Activated effector memory CD4-positive, alpha-beta T cell treated with Interleukin-2 at 50 U/mL for 16 hours (primary cell): ENCODE measurements at regions not wholly inside any gene's neighbourhood (a gene's known extent, or its start where the extent isn't known, plus 50 kb on each side); places are given as distances from the start of the nearest gene placed in this dataset.

Experiments used
- DNase-seq: peaks from one replicate; pipeline ENCODE4 v3.0.0-alpha.2; 2020

DNA sequence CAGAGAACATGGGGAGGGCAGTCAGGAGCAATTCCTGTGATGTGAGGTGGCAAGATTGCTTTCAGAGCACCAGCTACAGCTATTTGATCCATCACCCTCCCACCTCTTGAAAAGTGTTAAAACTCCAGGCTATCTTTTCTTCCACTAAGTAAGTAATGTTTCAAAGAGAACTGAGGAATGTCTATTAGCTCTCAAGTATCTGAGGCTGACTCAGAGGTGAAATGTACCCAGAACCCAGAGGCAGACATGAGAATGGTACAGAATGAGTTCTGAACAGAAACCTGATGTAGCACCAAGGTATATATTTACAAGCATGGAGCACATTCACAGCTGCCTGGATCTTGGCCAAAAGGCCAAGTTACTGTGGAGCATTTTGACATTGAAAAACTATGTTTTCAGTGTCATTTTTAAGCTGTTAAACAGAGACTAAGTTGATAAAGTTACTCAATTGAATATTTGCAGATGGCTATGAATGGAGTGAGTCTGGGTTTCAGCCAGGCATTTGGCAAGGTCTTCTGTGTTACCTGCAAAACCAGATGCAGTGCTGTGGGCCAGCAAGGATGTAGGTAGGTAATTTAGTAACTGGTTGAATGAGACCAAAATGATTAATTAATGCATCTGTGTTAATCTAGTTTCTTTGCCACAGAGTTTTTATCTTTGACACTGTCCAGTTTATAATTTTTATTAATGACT, 227.7 kb upstream of the CD96 start:
- DNase-seq, result no peak

DNA sequence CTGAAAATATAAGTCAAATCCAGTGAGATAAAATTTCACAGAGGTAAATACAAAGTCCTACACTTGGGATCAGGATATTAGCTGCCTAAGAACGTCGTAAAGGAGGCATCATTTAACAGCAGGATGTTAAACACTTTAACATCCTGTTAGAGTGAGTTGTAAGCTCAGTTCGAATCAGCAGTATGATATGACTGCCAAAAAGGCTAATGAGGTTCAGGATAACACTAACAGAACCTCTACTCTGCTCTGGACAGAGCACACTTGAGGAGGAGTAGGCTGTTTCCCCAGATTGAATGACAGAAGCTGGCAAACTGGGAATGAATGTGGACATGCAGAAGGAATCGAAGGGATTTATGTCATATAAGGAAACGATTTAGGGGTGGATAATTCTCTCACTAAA, 227.1 kb upstream of the CD96 start:
- no peak for DNase-seq

DNA sequence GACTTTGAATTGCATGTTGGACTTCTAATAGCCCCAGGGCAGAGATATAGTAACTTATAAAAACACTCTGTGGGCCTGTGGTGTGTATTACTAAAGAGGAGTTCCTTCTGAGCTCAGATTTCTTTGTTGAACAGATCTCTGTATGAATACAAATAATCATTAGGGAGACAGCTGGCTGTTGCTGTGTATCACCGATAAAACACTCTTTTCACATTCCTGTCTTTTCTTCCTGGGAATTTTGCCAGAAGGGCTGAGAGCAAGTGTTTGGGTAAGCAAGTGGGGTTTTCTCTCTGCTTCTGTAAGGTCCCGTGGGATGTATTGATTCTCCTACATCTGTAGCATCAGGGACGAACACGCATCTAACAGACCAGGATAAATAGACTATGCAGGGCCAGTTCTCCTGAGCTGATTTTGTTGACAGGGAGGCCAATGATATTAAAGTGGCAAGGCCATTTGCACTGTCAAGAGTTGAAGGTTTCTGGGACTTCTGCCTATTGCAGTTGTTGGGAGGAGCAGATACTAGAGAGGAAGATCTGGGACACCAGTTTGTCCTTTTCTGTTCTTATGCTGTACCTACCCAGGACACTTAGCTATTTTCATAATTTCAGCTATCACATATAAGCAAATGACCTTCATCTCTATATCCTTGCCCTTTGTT, 225.9 kb upstream of the CD96 start:
- DNase-seq, result no peak

DNA sequence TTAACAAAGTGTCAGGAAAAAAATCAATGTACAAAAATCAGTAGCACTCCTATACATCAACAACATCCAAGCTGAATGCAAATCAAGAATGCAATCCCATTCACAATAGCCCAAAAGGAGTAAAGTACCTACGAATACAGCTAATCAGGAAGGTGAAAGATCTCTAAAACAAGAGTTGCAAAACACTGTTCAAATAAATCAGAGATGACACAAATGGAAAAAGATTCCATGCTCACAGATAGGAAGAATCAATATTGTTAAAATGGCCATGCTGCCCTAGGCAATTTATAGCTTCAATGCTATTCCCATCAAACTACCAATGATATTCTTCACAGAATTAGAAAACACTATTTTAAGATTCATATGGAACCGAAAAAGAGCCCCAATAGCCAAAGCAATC, 223.7 kb upstream of the CD96 start:
- DNase-seq, result no peak

DNA sequence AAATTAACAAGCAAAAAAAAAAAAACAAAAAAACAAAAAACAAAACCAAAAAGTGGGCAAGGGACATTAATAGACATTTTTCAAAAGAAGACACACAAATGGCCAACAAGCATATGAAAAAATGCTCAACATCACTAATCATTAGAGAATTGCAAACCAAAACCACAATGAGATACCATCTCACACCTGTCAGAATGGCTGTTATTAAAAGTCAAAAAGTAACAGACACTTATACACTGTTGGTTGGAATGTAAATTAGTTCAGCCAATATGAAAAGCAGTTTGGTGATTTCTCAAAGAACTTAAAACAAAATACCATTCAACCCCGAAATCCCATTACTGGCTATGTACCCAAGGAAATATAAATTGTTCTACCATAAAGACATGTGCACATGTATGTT, 222.4 kb upstream of the CD96 start:
- DNase-seq, result no peak

DNA sequence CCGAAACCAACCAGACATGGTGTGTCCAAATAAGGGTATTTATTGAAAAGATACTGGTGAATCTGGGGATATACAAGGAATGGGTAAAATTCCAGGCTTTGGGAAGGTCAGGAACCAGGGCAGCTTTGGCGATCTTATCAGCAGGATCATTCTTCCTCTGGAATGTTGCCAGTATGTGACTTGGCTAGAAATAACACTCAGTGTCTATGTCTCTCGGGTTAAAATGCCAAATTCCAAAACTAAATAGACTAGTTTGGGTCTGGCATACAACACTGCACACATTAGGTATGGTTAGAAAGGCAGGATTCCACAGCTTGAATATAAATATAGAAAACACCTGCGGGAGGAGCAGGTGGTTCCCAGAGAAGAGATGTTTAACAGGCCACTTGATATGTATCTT, 220.2 kb upstream of the CD96 start:
- no peak for DNase-seq

DNA sequence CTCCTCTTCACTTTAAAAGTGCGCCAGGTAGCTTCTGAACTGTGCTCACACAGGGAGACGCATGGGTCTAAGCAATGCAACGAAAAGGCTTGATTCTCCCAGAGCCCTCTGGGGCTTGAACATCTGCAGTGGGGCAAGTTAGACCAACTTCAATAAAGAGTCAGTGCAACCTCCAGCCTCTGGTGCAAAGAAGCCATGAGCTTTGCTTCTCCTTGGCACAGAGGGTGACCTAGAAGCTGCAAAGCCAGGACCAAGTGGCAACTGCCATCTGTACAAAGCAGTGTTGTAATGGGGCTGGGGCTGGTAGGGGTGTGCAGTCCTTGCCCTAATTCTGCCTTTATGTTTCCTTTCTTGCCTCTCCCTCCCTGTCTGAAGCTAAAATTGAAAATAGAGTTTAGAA, 219.0 kb upstream of the CD96 start:
- DNase-seq, result no peak

DNA sequence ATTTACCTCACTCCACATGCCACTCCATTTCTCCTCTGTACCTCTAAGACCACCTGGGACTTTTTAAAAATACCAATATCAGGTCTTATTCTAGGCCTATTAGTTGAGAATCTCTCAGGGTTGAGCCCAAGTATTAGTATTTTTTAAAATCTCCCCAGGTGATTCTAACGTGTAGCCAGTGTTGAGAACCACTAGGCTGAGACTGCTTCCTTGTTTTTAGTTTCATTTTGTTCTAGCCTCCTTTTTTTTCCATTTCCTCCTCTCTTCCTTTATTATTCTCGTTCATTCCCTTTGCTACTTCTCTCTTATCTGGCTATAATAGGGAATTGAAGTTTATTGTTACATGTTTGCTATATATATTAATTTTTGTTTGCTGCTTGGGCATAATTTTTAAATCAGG, 217.8 kb upstream of the CD96 start:
- DNase-seq, result no peak

DNA sequence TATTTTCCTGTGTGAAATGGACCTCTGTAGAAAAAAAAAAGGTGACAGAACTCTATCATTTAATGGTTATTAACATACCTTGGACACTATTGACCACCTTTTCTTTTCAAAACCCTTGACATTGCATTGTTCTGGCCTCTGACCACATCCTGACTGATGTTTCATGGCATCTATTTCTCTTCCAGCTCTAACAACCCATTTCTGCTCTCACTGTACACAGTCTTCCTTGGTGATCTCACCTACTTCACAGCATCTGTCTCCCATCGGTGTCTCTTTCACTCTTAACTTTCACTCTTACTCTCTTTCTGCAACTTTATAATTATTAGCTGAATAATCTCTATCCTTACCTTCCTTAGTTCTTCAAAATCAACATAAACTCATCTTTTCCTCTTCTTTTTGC, 217.4 kb upstream of the CD96 start:
- DNase-seq, result no peak

DNA sequence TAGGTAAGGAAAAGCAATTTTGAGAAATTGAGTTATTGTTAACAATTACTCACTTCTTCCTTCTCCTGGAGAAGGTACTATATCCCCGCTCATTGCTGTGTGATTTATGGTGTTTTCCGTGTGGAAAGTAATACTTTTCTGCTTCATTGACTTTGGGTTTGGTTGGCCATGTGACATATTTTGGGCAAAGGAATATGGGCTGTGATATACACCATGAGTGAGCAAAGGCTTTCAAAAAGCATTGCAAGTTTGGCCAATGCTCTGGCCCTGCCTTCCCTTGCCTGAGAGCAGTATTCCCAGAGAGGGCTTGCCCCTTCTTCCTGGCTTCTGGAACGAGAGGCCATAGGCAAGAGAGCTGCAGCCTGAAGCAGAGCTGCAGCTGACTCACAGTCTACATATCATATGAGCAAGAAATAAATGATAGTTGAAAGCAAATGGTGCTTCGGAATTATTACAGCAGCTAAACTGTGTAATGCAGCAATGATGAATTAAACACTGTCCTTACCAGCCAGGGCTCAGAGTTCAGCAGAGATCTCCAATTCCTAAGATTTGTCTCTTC, 216.8 kb upstream of the CD96 start:
- no peak for DNase-seq

DNA sequence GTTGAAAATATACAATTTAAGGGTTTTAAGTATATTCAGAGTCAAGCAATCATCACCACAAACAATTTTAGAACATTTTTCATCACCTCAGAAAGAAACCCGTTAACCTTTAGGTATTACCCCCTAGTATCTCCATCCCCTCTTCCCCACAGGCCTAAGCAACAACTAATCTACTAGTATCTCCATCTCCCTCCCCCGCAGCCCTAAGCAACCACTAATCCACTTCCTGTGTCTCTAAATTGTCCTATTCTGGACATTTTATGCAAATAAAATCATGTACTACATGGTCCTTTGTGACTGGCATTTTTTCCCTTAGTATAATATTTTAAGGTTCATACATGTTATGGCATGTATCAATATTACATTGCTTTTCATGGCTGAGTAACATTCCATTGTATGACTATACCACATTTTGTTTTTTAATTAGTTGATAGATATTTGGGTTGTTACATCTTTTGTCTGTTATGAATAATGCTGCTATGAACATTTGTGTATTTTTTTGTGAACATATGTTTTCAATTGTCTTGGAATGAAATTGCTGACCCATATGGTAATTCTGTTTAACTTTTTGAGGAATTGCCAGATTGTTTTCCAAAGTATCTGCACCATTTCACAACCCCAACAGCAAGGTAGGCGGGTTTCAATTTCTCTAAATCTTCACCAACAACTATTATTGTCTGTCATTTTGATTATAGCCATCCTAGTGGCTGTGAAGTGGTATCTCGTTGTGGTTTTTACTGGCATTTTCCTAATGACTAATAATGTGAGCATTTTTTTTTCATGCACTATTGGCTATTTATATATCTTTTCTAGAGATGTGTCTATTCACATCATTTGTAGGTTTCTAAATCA, 215.6 kb upstream of the CD96 start:
- DNase-seq, result no peak

DNA sequence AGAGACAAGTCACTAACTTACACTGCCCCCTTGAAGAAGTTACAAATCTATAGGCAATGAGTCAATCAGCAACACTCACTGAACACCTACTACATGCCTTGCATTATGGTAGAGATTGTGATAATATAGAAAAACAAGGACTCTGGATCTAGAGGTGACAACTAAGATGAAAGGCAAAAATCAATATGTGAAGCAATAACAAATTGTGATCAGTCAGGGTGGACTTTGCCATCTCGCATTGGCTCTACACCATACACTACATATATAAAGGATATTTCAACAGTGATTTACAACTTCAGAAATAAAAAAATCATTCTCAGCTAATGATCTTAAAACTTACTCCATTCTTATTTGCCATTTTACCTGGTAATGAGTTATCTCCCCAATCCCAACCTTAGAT, 210.7 kb upstream of the CD96 start:
- DNase-seq, result no peak

DNA sequence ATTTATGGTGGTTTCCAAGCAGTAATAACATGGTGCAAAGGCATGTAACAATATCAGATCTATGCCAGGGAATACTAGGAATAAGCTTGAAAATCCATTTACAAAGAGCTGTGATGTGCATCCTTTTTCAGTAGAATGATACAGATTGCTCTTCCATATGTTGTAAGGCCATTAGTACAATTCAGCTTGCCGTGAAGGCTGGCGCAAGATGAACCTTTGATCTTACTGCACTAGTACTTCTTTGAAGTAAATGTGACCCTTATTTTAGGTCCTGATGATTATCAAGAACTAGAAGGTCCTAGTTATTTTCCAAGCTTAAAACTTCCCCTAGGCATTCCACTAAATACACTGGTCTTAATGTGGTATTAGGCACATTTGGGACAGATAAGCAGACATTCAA, 210.1 kb upstream of the CD96 start:
- DNase-seq, result no peak

DNA sequence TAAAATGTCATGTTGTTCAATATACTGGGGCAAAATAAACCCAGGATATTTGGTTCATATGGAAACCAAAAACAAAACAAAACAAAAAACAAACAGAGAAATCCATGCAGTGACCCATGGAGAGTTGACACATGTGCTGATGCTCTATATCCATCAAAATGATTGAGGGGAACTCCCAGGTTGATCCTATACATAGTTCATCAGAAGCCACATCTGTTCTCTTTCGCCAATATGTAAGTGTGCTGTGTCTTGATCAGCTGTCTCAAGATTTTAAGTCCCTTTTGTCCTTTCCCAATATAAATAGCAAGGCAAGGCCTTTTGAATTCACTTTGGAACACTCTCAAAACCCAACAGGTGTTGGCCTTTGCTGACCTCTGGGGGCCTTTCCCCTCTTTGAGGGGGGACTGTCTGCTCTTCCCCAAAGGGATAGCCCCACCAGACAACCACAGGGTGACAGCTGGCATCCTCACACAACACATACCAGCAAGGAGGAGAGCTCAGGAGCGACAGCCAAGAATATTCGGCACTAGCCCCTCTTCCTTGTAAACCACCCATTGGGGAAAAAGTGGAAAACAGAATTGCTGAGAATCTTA, 209.4 kb upstream of the CD96 start:
- DNase-seq, result no peak

DNA sequence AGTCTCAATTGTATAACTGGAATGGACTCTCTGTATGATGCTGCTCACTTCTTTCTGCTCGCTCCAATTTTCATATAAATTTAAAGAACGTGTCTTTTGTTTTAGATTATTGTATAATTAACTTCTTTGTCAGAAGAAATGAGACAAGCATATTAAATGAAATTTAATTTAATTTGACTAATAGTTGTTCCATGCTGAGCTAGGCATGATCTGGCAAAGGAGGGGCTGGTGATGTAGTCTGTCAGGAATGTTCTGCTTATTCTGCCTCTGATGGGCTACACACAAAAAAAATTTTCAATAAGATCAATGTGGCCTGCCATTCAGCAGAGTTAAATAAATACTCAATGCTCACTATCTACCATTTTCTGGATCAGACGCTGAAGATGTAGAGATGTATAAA, 208.4 kb upstream of the CD96 start:
- no peak for DNase-seq

DNA sequence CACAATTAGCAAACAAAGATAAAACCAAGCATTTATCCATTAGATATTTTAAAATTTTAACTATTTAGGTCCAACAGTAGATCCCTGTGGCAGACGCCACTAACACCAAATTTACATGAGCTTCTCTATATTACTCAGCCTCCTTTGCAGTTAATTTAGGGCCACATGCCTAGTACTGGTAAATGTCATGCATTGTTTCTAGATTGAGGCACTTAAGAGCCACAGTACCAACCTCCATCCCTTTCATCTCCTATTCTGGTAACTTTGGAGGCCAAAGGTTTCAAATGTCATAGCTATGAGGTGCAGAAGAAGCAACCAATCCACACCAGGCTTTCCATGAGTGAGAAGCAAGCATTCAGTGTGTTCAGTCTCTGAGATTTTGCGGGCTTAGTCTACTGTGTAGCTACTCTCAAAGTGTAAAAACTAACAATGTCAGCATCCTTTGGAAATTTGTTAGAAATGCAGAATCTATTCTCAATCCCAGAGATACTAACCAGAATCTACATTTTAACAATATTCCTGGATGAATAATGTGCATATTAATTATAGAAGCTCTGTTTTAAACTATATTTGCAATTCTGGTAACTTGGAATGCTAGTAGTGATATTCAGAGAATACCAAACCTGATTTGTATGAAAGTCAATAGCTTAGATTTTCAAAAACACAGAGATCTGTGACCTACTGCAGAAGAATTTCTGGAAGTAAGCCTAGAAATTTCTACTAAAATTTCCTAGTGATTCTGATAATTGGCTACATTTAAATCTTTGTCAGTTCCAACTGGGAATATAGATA, 206.3 kb upstream of the CD96 start:
- no peak for DNase-seq

DNA sequence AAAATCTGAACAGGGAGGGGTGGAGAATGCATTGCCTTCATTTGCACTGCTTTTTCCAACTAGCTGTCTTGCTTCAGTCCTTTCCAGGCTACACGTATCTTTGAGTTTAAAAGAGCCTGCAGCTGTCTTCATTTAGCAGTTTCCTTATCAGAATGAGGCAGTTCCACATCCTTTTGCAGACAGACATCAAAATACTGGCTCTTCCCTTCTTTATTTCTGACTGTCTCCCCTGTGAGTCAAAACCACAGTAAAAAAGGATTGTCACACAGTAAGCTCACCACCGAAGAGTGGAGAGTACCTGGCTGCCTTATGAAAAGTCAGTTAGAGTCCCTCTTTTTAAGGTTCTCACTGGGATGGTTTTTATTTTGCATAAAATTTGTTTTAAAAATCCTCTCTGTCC, 205.5 kb upstream of the CD96 start:
- no peak for DNase-seq

DNA sequence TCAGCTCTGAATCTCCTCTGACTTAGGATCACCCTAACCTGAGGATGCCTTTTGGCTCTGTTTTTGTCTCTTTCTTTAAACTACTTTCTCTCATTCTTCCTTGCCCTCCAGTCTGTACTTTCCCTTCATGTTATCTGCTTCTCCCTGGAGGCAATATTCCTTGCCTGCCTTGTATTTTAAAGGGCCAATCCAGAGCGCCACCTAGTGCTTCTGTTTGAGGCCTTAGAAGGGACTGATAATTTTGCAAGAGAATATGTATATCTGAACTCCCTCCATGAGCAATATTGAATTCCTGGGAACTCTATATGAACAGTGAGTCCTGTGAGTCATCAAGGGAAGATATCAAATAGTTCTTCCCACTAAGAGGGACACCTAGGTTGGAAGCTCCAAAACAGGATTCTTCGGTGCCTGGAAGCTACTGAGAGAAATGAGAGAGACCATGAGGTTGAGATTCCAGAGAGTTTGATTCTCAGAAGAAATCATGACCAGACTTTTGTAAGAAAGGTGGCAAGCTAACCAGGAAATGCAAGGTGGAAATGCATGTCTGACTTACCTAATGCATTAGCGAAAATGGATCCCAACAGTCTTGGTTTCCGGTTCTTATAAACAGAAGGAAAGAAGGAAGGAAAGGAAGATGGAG, 203.8 kb upstream of the CD96 start:
- no peak for DNase-seq

DNA sequence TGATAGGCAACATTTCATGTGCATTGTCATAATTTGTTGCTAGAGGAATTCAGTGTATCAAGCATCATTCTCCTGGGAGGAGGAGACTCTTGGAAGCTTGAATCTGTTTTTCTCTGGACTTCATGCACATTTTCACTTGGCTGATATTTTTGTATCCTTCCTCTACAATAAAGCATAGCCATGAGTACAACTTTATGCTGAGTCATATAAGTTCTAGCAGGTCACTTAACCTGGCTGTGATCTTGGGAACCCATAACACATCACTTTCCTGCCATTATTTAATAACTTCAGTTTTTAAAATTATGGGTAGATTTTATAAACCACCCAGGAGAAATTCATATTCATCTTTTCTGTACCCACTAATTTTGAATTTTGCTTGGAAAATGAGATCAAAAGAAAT, 203.0 kb upstream of the CD96 start:
- no peak for DNase-seq

DNA sequence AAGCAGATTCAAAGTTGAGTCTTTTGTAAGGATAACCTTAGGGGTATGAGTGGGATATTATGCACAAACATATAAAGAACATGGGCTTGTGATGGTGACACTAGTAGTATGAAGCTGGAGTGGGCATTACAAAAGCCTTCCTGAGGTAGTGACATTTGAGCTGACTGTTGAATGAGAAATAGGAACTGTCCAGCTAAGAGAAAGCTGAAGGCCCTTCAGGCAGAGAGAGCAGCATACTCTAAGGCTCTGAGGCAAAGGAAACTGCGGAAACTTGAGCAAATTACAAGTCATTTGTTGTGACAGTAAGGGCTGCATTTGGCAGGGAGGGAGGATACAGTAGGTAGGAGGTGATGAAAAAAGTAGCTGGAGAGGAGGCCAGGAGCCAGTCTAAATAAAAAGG, 190.7 kb upstream of the CD96 start:
- DNase-seq, result no peak

DNA sequence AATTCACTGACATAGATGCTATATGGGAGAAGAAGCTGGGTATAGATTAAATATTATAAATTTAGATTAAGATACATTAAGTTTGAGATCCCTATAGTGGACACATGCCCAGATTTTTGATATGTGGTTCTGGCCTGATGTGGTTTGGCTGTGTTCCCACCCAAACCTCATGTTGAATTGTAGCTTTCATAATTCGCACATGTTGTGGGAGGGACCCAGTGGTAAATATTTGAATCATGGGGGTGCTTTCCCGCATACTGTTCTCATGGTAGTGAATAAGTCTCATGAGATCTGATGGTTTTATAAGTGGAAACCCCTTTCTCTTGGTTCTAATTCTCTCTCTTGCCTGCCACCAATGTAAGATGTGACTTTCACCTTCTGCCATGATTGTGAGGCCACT, 189.4 kb upstream of the CD96 start:
- DNase-seq, result no peak
